Left renal cortex interstitium (tissue), 4 donors: ENCODE measurements at regions not wholly inside any gene's neighbourhood (a gene's known extent, or its start where the extent isn't known, plus 50 kb on each side); places are given as distances from the start of the nearest gene placed in this dataset.

Source experiments
- DNase-seq, 4 donors: peaks; one replicate each; pipeline ENCODE4 v3.0.0-alpha.2; 2013; ENCODE audit warnings: low read depth in 4 of 4, low spot score in 2 of 4, missing footprints in 1 of 4

DNA sequence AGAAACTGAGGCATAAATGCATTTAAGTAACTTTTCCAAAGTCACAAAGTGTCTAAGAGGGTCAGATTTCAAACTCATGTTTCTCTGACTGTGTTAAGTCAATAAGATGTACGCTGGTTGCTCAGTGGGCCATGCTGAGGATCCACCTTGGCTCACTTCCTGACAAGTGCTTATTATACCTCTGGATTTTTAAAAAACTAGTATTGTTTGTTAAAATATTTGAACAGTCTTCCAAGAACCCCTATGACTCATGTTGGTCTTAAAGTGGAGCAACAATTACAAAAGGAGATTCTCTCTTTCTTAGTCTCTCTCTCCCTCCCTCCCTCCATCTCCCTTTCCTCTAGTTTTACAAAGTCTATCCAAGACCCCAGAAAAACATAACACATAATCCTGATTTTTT lies 1050.2 kb downstream of the AGBL1 start:
- DNase-seq, result no peak

DNA sequence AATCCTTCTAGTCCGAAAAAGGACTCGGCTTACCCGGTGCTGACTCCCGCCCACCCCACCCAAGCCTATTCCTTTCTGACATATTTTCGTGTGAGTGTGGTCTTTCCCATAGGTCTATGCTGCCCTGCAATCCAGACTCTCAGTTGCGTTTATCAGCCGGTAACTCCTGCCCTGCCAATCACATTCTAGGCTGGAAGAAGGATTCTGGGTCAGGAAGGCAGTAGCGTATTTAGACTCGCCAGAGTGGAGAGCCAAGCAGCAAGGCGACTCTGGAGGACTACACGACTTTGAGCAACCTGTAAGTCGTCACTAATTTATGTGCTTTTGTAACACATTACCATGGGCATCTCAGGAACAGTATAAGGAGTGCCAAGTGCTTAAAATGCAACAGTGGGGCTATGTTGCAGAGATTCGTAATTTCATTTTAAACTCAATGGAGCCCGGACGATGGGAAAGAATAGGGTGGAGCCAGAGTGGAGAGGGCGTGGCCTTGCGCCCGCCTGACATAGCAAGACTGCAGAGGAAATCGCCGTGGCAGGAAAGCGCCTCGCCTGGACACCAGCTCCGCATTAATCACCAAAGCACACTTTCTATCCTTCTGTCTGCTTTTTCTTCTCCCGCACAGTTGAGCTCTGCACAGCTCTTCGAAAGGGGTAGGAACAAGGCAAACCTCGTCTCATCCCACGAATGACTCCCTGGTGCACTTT lies 1044.2 kb downstream of the AGBL1 start:
- no peak for DNase-seq

DNA sequence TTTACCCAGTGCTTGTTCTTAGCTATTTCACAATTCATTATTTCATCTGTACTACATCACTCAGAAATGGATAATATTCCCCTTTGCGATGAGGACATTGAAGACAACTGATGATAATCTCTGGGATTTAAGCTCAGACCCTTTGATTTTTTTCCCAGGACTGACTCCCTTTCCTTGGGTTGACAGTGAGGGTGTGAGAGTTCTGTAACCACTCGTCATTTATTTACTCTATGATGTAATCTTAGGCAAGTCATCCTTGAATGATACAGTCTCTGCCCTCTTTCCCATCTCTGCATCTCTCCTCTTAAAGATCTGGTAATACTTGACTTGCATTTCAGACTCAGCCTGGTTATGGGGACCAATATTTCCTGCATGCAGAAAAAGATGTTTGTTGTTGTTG lies 1041.7 kb downstream of the AGBL1 start:
- DNase-seq, result no peak

DNA sequence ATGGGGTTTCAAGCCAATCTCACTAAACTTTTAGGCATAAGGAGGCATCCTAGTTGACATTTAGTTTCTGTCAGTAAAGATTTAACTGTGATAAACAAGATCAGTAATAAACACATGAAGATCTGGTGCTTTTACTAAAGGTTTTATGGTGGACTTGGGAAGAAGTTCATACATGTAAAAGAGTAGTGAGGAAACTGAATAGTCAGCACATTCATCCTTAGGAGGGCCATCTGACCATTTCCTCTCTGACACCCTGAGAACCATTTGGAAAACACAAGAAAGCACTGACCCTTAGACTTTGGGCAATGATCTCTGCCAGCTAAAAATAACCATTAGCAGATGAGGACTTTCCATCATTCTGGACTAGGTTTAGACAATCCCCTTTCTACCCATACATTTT lies 1040.9 kb downstream of the AGBL1 start:
- no peak for DNase-seq

DNA sequence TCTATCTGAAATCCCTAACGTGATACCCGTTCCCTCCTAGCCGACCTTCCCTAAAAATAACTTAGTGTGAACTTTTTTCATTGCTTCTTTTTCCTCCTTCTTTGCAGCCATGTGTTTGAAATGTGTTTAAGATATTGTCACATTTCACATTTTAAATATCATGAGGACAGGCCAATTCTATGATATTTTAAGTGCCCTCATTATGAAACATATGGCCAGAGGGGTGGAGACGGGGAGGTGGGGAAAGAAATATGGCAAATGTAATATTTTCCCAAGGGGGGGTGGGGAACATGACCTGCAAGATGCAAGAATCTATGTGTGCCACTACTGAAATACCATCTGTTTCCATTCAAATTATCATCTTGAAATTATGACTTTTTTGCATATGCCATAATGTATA lies 1039.2 kb downstream of the AGBL1 start:
- no peak for DNase-seq

DNA sequence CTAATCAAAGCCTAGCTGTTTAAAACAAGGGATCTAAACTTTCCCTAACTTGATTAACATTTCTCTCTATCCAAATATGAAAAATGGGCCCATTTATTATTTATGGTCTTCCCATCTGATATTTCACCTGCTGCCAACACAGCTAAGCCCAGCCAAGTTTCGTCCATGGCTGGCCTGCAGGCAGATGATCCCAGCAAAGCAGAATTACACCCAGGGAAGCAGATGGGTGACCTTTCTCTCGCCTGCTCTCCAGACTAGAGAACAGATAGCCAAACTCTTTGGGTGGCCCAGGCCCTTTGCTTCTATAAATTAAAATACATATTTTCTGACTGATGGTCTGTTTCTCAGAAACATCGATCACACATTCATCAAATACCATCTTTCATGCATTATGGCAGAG lies 1038.8 kb downstream of the AGBL1 start:
- DNase-seq, result no peak

DNA sequence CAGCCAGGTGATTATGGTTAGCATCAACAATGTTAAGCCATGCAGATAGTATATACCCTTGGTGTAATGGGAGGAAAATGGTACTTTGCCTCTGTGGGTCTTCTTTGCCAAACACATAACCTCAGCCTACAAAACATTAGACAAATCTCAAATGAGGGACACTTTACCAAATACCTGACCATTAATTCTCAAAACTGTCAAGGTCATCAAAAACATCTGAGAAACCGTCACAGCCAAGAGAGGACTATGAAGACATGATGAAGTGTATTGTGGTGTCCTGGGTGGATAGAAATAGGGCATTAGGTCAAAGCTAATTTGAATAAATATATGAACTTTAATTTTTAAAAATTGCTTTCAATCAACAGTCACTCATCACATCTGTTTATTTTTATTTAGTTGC lies 1036.1 kb downstream of the AGBL1 start:
- DNase-seq, result no peak

DNA sequence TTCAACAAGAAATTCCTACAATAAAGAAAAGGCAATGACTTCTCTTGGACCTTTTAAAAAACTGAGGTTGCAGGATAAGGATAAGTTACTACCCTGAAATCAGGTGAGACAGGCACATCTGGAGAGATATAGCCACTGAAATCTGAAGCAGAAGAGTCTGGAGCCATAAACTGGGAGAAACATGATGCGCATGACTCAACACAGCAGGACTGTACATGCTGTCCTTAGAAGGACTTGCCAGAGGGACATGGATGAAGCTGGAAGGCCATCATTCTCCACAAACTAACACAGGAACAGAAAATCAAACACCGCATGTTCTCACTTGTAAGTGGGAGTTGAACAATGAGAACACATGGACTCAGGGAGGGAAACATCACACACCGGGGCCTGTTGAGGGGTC lies 1020.2 kb downstream of the AGBL1 start:
- DNase-seq, result no peak

DNA sequence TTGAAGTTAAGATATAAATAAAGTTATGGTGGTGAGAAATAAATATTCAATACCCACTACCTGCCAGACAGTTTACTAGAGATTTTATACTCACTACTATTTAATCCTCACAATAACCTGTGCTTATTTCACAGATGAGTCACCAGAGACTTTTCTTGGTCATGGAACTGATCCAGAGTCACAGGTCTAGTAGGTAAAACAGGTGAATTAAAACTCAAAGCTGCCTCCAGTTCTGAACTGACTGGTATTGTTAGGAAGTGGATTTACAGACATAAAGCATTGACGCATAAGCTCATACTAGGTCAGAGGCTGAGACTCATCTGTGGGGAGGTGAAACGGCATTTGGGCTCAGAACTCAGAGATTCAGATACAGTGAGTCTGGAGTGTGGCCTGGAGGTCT lies 1009.9 kb downstream of the AGBL1 start:
- no peak for DNase-seq

DNA sequence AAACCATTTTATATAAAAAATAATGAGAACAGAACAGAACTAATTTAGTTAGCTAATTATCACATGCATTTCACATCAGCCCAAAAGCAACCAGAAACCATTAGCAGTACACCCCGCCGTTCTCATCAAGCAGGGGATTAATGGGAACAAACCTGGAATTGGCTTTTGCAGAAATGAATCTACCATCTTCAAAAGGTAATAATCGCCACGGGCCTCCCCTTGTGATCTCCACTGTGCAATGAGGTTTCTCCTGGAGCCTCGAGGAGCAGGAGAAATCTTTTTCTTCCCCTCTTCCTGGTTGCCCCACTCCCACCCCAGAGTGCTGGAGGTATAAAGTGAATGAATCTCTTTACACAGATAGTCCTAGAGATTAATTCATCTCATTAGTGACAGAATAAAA lies 1003.5 kb downstream of the AGBL1 start:
- no peak for DNase-seq

DNA sequence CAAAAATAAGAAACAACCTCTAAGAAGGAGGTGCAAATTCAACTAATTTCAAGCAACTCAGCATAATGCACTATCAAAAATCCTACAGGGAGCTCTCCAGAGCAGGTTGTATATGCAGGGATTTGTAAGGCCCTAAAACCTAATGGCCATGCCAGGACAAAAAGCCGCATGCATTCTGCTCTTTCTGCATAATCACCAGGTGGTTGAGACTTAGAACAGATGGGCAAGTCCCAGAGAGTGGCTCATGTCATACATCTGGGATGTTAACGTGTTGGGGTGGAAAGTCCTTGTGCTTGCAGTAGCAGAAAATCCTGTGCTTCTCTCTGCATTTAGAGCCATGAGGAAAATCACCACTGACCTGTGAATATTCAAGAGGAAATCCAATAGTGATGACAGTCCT lies 1002.9 kb downstream of the AGBL1 start:
- DNase-seq, result no peak

DNA sequence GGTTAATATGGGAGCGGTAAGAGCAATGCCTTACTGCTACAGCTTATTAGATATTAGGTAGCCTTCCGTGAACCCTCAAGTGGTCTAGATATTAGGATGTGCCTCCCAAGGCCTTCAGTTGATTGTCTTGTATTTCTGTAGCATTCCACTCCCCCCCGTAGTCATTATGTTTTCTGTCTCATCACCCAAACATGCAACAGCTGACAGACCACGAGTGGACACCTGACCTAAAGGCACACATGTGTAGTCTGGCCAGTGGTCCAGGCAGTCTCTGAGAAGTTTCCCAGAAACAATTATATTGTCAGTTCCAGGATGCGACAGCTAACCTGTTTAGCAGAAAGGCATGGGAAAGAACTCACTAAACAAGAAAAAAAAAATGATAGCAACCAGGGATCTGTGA lies 1000.9 kb downstream of the AGBL1 start:
- no peak for DNase-seq
